Esophagus muscularis mucosa (tissue), 3 donors: ENCODE measurements at regions not wholly inside any gene's neighbourhood (a gene's known extent, or its start where the extent isn't known, plus 50 kb on each side); places are given as distances from the start of the nearest gene placed in this dataset.

Source experiments
- CTCF ChIP-seq, 3 experiments: fragments of 200-600 bp in 2 of 3; fragments of 450-650 bp in 1 of 3; sonication (generic) in 2 of 3; IDR thresholded peaks; one replicate each; pipeline ENCODE4 v1.5.1; 2017 to 2019; ENCODE audit warnings: antibody characterized with exemption in 3 of 3, mild to moderate bottlenecking in 2 of 3, moderate library complexity in 1 of 3
- POLR2A ChIP-seq: fragments of 450-650 bp; IDR thresholded peaks from one replicate; pipeline ENCODE4 v1.6.1; 2017; ENCODE audit warnings: antibody characterized with exemption, moderate library complexity, mild to moderate bottlenecking, low read depth
- POLR2AphosphoS5 ChIP-seq, 2 donors: sonication (generic); formaldehyde crosslinking; IDR thresholded peaks; one replicate each; pipeline ENCODE4 v1.6.1; 2017; ENCODE audit warnings: antibody characterized with exemption in 2 of 2

- TF ChIP-seq CTCF (IDR thresholded peaks at IDR 0.05) = no peak
- no peak for TF ChIP-seq POLR2AphosphoS5 (IDR thresholded peaks at IDR 0.05)
- TF ChIP-seq POLR2A = no peak
Measured at GRCh38 chr2:187854801-187855200, 300.6 kb upstream of the TFPI start.
